ENCODE measurements at regions not wholly inside any gene's neighbourhood (a gene's known extent, or its start where the extent isn't known, plus 50 kb on each side); places are given as distances from the start of the nearest gene placed in this dataset.

DNA sequence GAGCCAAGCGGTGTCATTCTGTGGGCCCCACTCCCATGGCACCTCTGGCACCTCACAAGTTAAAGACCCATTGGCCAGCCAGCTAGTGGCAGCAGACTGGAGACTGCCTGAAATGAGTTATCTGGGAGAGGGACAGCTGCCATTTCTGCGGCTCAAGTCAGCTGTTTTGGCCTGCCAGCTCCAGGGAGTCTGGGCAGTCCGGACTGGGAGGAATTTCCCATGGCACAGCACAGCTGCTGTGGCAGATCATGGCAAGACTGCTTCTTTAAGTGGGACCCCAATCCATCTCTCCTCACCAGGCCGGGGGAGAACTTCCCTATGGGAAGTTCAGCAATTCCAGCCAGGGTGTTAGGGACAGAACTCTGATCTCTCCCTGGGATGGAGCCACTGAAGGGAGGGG lies 2187.6 kb upstream of the CELF4 start:
- DNase-seq: no peak

DNA sequence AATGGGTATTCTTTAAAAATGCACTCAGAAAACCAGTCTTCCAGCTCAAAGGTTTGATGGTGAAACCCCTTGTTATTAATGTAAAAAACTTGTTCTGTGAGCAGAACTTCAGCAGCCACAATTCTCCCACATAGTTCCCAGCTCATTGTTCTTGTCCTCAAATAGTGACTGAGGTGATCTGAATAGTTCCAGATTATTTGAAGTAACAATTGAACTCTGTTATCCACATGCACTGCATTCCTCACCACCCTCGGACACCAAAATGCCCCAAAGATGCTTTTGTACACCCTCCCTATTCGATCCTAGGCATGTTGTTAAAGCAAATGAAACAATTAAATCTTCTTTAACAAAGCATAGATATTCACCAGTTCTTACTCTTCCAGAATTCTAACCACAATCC lies 2186.8 kb upstream of the CELF4 start:
- no peak for DNase-seq

- DNase-seq: no peak
Observed at GRCh38 chr18:39751921-39752320, 2186.3 kb upstream of the CELF4 start.

GRCh38 chr18:39751161-39751560 lies 2185.6 kb upstream of the CELF4 start:
- no peak for DNase-seq

GRCh38 chr18:39749154-39749553 lies 2183.6 kb upstream of the CELF4 start:
- no peak for DNase-seq

GRCh38 chr18:39748727-39749126 lies 2183.1 kb upstream of the CELF4 start:
- DNase-seq: no peak

DNA sequence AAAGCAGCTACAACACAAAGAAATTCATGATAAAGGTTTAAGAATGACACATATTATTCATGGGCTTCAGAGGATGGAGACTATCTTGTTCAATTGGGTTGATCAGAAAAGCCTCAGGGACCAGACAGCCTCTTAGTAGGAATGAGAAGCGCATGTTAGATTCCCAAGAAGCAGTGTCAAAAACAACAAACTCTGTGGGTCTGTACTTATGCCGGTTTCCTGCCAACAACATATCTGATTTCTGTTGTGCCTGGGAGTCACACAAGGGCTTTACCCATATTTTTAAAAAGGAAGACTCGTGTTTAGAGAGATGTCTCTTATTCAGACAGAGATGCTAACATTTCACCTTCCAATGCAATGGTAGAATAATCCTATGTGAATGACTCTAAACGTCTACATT lies 2180.6 kb upstream of the CELF4 start:
- no peak for DNase-seq

- DNase-seq: no peak
Observed at GRCh38 chr18:39743463-39743862, 2177.9 kb upstream of the CELF4 start.

DNA sequence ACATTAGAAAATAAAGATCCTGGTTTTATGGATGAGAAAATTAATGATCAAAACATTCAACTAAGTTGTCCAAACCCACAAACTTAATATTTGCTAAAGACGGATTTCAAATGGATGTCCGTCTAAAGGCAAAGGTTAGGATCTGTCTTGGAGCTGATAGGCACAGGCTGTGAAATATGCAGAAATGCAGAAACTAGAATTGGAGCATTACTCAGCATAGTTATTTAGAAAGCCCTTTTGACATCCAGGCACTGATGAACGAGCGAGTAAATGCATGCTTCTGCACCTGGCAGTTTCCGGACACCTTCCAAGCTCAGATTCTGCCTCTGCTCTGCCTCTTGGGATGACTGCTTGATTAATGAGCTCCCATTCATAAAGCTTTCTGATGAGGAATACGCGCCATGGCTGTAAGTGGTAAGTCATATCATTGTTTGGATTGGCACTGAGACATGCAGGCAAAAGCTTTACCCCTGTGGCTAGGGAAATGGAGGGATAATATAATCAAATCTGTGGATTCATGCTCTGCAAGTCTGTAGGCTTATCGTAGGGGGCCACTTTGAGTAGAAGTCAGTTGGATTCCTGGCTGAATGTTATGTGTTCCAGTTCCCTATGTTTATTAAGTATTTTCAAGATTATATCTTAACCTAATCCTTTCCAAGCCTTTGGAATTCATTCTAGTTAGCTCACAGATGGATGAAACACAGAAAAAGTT lies 2176.3 kb upstream of the CELF4 start:
- DNase-seq: no peak

DNA sequence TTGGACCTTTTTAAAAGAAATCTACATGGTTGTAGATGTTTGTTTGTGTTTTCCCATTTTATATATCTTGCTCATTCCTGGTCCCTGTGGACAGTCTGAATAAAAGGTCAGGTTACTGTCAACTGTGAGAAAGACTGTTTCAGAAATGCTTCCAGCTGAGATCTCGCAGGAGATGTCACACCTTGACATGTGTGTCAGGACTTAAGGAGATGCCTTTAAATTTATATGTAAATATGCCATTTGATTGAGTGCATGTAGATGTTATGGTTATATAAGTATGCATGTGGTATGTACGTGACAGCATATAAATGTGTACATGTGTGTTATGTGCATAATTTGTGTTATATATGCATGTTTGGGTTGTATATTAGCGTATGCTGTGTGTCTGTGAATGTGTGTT lies 2172.3 kb upstream of the CELF4 start:
- no peak for DNase-seq

GRCh38 chr18:39732918-39733317 lies 2167.3 kb upstream of the CELF4 start:
- no peak for DNase-seq

- DNase-seq: no peak
Observed at GRCh38 chr18:39730606-39731005, 2165.0 kb upstream of the CELF4 start.

GRCh38 chr18:39724652-39725051 lies 2159.1 kb upstream of the CELF4 start:
- no peak for DNase-seq

GRCh38 chr18:39721712-39722111 lies 2156.1 kb upstream of the CELF4 start:
- DNase-seq: no peak

GRCh38 chr18:39713961-39714360 lies 2148.4 kb upstream of the CELF4 start:
- DNase-seq: no peak

DNA sequence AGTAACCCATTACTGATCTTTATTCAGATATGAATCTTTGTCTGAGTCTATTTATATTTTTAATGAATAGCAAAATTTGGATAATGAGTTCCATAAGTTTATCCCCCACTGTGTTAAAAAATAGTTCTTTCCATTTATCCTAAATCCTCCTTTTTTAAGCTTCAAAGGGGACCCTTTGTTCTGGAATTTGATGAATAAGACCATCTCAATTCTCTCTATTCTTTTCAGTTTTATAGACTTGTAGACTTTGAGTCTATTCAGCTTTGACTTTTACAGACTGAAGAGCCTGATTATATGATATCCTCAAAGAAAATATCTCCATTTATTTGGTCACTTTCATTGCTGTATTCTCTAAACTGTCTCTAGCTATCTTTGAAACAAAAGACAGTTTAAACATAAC lies 2146.1 kb upstream of the CELF4 start:
- DNase-seq: no peak

GRCh38 chr18:39705362-39705761 lies 2139.8 kb upstream of the CELF4 start:
- DNase-seq: no peak

DNA sequence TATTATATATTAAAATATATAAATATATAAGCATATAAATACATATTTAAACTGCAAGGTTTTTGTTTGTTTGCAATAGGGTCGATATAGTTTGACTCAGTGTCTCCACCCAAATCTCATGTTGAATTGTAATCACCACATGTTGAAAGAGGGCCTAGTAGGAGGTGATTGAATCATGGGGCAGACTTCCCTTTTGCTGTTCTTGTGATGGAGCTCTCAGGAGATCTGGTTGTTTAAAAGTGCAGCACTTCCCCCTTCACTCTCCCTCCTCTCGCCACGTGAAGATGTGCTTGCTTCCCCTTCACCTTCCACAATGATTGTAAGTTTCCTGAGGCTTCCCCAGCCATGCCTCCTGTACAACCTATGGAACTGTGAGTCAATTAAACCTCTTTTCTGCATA lies 2137.3 kb upstream of the CELF4 start:
- no peak for DNase-seq

DNA sequence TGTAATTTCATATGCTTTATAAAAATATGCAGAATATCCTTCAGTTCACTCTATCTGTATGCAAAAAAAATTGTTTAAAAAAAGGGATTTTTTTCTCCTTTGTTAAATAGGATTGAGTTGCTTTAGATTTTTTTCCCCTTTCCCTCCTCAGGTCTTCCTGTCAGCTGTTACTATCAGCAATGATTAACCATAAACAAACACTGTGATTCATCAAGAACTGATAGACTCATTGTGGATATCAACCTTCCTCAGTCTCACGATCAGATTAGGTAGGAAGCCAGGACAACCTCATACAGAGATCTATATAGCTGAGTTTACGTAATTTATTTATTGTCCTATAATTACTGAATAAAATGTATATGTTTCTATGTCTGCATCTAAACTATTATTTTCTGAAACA lies 2136.2 kb upstream of the CELF4 start:
- no peak for DNase-seq

GRCh38 chr18:39701055-39701783 lies 2135.6 kb upstream of the CELF4 start:
- no peak for DNase-seq

DNA sequence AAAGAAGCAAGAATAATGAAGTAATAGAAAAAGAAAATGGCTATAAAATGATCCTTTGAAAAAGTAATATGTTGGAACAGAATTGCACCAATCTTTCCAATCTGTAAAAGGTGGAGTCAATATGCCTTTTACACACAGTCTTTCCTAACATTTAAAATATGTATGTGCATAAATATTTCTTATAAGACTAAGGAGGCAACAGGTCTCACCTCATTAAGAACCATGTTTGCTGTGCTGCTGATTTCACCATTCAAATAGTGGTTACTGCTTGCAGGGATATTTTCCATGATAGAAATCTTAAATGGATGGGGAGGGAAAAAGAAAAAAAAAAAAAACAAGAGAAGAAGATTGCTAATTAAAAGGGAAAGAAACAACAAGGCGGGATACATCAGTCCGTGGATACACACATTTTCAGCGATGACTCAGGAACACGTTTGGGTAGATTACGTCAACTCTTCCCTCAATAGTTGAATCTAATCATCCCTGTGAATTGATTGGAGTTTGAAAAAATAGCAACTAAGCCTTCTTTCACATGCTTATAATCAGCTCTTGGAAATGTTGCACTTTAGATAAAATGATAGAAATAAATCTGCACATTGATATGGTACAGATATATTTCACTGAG lies 2133.9 kb upstream of the CELF4 start:
- no peak for DNase-seq

GRCh38 chr18:39698436-39698835 lies 2132.8 kb upstream of the CELF4 start:
- DNase-seq: no peak

DNA sequence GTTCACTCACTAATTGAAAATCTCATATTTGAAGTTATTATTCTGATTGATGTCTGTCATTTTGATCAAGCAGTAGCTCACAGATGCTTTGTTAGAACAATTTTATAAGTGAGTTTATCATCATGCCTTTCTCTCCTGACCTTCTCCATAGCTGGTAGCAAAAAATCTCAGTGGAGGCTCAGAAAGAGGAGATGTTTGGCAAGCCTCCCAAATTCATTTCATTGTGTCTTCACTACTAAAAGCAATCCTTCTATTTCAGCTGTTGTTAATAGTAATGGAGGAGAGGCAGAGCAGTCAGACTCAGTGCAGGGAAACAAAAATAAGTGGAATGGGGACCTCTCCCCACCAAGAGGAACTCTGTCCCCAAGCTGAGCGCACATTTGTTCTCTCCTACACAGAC lies 2127.8 kb upstream of the CELF4 start:
- no peak for DNase-seq

DNA sequence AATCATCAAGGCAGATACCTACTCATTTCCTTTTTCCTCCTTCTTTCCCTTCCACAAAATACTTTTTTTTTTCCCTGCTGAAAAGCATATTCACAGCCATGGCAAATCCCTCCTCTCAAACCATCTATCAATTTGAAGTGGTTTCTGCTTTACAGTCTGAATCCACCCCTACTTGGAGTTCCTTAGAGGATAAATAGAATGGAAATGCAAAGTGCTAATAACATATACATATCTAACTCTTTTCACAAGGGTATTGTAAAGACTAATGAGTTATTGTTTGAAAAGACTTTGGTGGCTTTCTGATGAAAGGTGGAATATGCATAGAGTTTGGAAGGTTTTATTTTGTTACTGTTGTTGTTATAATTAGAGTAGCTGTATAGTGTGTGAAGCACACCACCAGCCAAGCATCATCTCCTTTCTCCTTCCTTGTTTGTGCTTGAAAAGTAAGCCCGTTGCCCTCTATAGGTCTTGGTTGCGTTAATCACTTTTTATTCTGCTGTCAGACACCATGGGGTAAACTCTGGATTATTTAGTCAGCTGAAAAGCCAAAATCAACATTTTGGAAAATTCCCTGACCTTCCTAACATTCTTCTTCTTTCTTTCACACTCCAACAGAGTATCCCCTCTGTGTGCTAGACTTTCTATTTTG lies 2126.9 kb upstream of the CELF4 start:
- no peak for DNase-seq

Data from activated CD4-positive, alpha-beta T cell treated with anti-CD3 and anti-CD28 coated beads, Interleukin-2, amount 50 U/mL, for 48 hours (primary cell).